Body of pancreas (tissue), 4 donors: ENCODE measurements at regions not wholly inside any gene's neighbourhood (a gene's known extent, or its start where the extent isn't known, plus 50 kb on each side); places are given as distances from the start of the nearest gene placed in this dataset.

Experiments
- CTCF ChIP-seq, 7 experiments: fragments of 450-650 bp in 4 of 7; fragments of 200-600 bp in 3 of 7; sonication (generic) in 3 of 7; IDR thresholded peaks; one replicate each; pipeline ENCODE4 v1.5.1; 2016 to 2019; ENCODE audit warnings: antibody characterized with exemption in 7 of 7
- POLR2A ChIP-seq, 3 donors: fragments of 450-650 bp; IDR thresholded peaks; one replicate each; pipeline ENCODE4 v1.6.1; 2016; ENCODE audit warnings: antibody characterized with exemption in 3 of 3, mild to moderate bottlenecking in 2 of 3

DNA sequence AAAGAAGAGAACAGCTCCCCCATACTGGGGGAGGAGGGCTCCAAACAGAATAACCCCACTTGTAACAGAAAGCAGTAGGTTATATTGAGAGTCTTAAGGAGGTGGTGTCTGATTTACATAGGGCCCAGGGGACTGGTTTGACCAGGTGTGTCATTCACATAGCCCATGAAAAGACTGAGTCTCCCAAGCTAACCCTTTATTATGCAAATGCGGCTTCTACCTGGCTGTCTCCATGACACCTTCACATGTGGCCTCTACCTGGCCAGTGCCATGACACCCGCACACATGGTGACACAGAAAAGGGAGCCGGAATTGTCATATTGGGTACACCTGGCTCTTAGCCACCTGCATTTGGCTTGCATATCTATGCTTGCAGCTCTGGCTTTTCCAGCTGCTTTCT, 1057.2 kb upstream of the PIK3C3 start:
- no peak for TF ChIP-seq CTCF (IDR thresholded peaks at IDR 0.05)
- TF ChIP-seq POLR2A (IDR thresholded peaks at IDR 0.05) = no peak
